ENCODE measurements at regions not wholly inside any gene's neighbourhood (a gene's known extent, or its start where the extent isn't known, plus 50 kb on each side); places are given as distances from the start of the nearest gene placed in this dataset.

DNA sequence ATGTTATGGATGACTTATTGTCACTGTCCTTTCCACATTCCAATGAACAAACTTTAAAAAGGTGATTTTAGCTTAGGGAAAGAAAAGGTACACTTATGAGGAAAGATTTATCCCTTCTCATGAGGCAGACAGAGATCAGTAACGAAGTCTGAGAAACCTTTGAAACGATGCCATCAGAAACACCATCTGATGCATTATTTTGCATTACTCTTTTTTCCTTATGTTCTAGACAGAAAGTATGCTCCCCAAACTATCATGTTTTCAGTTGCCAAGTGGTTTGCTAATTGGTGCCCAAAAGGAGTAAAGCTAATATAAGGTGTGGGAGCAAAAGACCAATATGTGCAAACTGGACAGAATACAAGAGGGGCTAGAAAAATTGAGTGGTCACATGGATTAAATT, 397.7 kb upstream of the RIOK2 start:
- in situ Hi-C loops (cut with MboI; ENCODE audit: low sequenced_read_pairs in 4 of 4), result no loop called here
- H3K27me3 ChIP-seq, result no peaks in the 10 kb centered on the region
- ATAC-seq, result no peak

DNA sequence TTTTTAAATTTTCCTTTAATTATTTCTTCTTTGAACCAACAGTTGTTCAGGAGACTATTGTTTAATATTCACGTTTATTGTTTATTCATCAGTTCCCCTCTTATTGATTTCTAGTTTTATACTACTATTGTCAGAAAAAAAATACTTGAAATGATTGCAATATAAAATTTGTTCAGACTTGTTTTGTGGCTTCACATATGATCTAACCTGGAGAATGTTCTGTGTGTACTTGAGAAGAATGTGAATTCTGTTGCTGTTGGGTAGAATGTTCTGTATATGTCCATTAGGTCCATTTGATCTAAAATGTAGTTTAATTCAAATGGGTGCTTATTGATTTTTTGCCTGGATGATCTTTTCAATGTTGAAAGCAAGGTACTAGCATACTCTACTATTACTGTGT, 408.7 kb upstream of the RIOK2 start:
- Histone ChIP-seq H3K27ac (no peak overlapping the region), H3K27me3 (no peaks in the 10 kb centered on the region), H3K4me3 (no peak overlapping the region), H3K4me1 (no peaks in the 10 kb centered on the region), H3K36me3 (no peaks in the 10 kb centered on the region), H3K9me3 (no peaks in the 10 kb centered on the region)
- no peak for ATAC-seq
- DNase-seq, result no peak
- intact Hi-C loops (cut with DNase I; ENCODE audit: low total_unique reads) (no loop called here), in situ Hi-C loops (cut with MboI; ENCODE audit: low sequenced_read_pairs in 4 of 4) (no loop called here)
- TF ChIP-seq POLR2A (IDR thresholded peaks at IDR 0.05), result no peak
- TF ChIP-seq, protein P1, sequence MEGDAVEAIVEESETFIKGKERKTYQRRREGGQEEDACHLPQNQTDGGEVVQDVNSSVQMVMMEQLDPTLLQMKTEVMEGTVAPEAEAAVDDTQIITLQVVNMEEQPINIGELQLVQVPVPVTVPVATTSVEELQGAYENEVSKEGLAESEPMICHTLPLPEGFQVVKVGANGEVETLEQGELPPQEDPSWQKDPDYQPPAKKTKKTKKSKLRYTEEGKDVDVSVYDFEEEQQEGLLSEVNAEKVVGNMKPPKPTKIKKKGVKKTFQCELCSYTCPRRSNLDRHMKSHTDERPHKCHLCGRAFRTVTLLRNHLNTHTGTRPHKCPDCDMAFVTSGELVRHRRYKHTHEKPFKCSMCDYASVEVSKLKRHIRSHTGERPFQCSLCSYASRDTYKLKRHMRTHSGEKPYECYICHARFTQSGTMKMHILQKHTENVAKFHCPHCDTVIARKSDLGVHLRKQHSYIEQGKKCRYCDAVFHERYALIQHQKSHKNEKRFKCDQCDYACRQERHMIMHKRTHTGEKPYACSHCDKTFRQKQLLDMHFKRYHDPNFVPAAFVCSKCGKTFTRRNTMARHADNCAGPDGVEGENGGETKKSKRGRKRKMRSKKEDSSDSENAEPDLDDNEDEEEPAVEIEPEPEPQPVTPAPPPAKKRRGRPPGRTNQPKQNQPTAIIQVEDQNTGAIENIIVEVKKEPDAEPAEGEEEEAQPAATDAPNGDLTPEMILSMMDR (IDR thresholded peaks at IDR 0.05 in 4 of 5, conservative IDR thresholded peaks at IDR 0.05 in 1 of 5), result no peak

More for the DNA sequence above, 397.7 kb upstream of the RIOK2 start:
- no peak overlapping the region for H3K27ac ChIP-seq
- H3K4me1 ChIP-seq, result no peaks in the 10 kb centered on the region
- H3K9me3 ChIP-seq, result no peaks in the 10 kb centered on the region
- intact Hi-C loops (cut with DNase I; ENCODE audit: low total_unique reads), result no loop called here
- H3K4me3 ChIP-seq, result no peak overlapping the region
- no peak for DNase-seq
- no peak for TF ChIP-seq POLR2A (IDR thresholded peaks at IDR 0.05)
- TF ChIP-seq, protein P1 (IDR thresholded peaks at IDR 0.05 in 4 of 5, conservative IDR thresholded peaks at IDR 0.05 in 1 of 5), result no peak
- no peaks in the 10 kb centered on the region for H3K36me3 ChIP-seq

DNA sequence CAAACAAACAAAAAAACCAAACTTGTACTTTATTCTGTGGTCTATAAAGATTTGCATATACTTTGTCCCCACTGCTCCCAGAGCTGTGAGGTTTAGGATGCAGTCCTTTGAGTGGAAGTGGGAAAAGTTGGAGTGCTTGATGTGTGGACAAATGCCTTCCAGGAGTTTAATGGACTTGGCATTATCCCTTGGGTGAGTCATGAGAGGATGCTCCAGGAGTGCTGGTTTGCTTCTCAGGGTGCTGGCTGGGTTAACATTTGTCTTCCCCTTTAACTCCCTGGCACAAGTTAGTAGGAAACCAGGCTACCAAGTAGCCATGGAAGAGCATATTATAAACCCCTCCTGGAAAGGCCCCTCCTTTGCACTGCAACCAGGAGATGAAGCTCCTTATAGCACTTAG, 417.4 kb upstream of the RIOK2 start:
- Histone ChIP-seq H3K9me3 (no peaks in the 10 kb centered on the region), H3K27me3 (no peaks in the 10 kb centered on the region), H3K4me3 (no peak overlapping the region), H3K36me3 (no peaks in the 10 kb centered on the region), H3K27ac (no peak overlapping the region), H3K4me1 (no peaks in the 10 kb centered on the region)
- intact Hi-C loops (cut with DNase I; ENCODE audit: low total_unique reads), result no loop called here
- no peak for ATAC-seq
- TF ChIP-seq, protein P1 (IDR thresholded peaks at IDR 0.05 in 4 of 5, conservative IDR thresholded peaks at IDR 0.05 in 1 of 5), result no peak
- no peak for TF ChIP-seq POLR2A (IDR thresholded peaks at IDR 0.05)
- DNase-seq, result no peak
- in situ Hi-C loops (cut with MboI; ENCODE audit: low sequenced_read_pairs in 4 of 4), result no loop called here

DNA sequence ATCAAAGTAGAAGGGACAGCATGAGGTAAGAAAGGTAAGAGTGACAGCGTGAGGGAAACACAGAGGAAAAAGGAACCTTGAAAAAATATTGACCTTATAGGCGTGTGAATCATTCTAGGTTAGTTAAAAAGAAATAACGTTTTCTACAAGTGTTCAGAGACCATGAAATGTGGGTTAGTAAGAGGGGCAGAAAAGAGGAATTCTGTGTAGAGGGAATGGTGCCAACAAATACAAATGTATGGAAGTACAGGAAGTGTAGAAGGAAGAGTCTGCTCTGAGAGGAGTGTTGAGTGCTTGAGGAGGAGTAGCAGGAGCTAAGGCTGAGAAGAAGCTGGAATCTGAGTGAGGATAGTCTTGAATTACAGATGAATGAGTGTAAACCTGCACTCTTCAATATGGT, 418.6 kb upstream of the RIOK2 start:
- H3K4me3 ChIP-seq, result no peak overlapping the region
- ATAC-seq (no peak), DNase-seq (no peak)
- no peaks in the 10 kb centered on the region for H3K9me3 ChIP-seq
- H3K27ac ChIP-seq, result no peak overlapping the region
- in situ Hi-C loops (cut with MboI; ENCODE audit: low sequenced_read_pairs in 4 of 4) (no loop called here), intact Hi-C loops (cut with DNase I; ENCODE audit: low total_unique reads) (no loop called here)
- H3K27me3 ChIP-seq, result no peaks in the 10 kb centered on the region
- H3K4me1 ChIP-seq, result no peaks in the 10 kb centered on the region
- no peaks in the 10 kb centered on the region for H3K36me3 ChIP-seq
- TF ChIP-seq, protein P1 (IDR thresholded peaks at IDR 0.05 in 4 of 5, conservative IDR thresholded peaks at IDR 0.05 in 1 of 5), result no peak
- no peak for TF ChIP-seq POLR2A (IDR thresholded peaks at IDR 0.05)

DNA sequence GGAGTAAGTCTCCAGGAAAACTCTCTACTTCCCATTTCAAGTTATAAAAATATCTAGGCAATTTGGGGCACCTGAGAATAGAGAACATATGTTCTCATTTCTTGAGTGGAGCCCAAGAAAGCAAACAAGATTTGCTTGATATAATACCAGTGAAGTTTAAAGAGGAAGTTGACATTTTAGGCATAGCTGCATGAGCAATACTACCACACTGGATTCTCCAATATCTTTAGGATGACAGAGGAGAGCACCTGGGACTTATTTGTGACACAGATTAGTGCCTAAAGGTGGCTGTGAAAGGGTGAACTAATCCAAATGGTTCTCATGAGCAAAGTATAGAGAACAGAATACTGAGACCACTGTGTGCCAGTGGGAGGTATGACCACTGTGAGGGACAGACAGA, 423.5 kb upstream of the RIOK2 start:
- Histone ChIP-seq H3K4me3 (no peak overlapping the region), H3K27me3 (no peaks in the 10 kb centered on the region), H3K4me1 (no peaks in the 10 kb centered on the region), H3K36me3 (no peaks in the 10 kb centered on the region), H3K27ac (no peak overlapping the region), H3K9me3 (no peaks in the 10 kb centered on the region)
- no peak for DNase-seq
- intact Hi-C loops (cut with DNase I; ENCODE audit: low total_unique reads), result no loop called here
- TF ChIP-seq, protein P1 (IDR thresholded peaks at IDR 0.05 in 4 of 5, conservative IDR thresholded peaks at IDR 0.05 in 1 of 5), result no peak
- no peak for TF ChIP-seq POLR2A (IDR thresholded peaks at IDR 0.05)
- in situ Hi-C loops (cut with MboI; ENCODE audit: low sequenced_read_pairs in 4 of 4), result no loop called here
- ATAC-seq, result no peak

All from gastrocnemius medialis (tissue), 4 donors.